Kidney (tissue), 13 donors: ENCODE measurements at regions not wholly inside any gene's neighbourhood (a gene's known extent, or its start where the extent isn't known, plus 50 kb on each side); places are given as distances from the start of the nearest gene placed in this dataset.
A peak's percentile ranks its signal among the peaks of the same experiment; 100 is the strongest.
"Not testable (repeated sequence)": the region's sequence is repeated elsewhere in the genome, so short reads cannot be mapped to it uniquely, and the experiment has no call there.

Experiments used
- DNase-seq, 5 donors: peaks; one replicate each; pipeline ENCODE4 v3.0.0-alpha.2; 2013 to 2020
- FAIRE-seq: peaks from 2 replicates; lab custom pipeline; 2012; peaks lifted over from hg19 to GRCh38; lab: Jason Lieb, UNC
- H3K27ac ChIP-seq, 2 donors: one replicate each; pipeline ENCODE4 v1.7.0; 2013; ENCODE audit warnings: low read depth in 2 of 2, low read length in 2 of 2, inconsistent platforms in 1 of 2
- H3K27me3 ChIP-seq: one replicate; pipeline ENCODE4 v1.7.1; 2013; ENCODE audit warnings: low read length, inconsistent platforms; ENCODE audit not compliant: control insufficient read depth, insufficient read depth
- H3K36me3 ChIP-seq, 3 donors: one replicate each; pipeline versions ENCODE4 v1.7.0 to v1.7.1; 2013; ENCODE audit warnings: low read length in 3 of 3, control low read depth in 1 of 3, inconsistent platforms in 1 of 3; ENCODE audit not compliant: insufficient read depth in 3 of 3, control insufficient read depth in 2 of 3
- H3K4me1 ChIP-seq, 3 donors: one replicate each; pipeline versions ENCODE4 v1.7.0 to v1.7.1; 2013; ENCODE audit warnings: low read length in 3 of 3, inconsistent platforms in 1 of 3, low read depth in 1 of 3; ENCODE audit not compliant: control insufficient read depth in 2 of 3, insufficient read depth in 2 of 3
- H3K4me3 ChIP-seq, 3 donors: one replicate each; pipeline versions ENCODE4 v1.7.0 to v1.8.1; 2013; ENCODE audit warnings: low read length in 3 of 3, control low read depth in 1 of 3, inconsistent platforms in 1 of 3
- H3K9ac ChIP-seq, 3 donors: one replicate each; pipeline versions ENCODE4 v1.7.0 to v1.7.1; 2013; ENCODE audit warnings: low read length in 3 of 3, control low read depth in 1 of 3, inconsistent platforms in 1 of 3
- H3K9me3 ChIP-seq, 3 donors: one replicate each; pipeline versions ENCODE4 v1.7.0 to v1.7.1; 2013; ENCODE audit warnings: low read length in 3 of 3, control low read depth in 1 of 3, inconsistent platforms in 1 of 3; ENCODE audit not compliant: control insufficient read depth in 2 of 3, insufficient read depth in 1 of 3
- CTCF ChIP-seq: IDR thresholded peaks from 3 replicates; pipeline ENCODE4 v1.5.1; 2012; ENCODE audit warnings: mild to moderate bottlenecking, moderate library complexity, borderline replicate concordance; ENCODE audit not compliant: insufficient read depth; ENCODE audit errors: extremely low read depth
- intact Hi-C: fragments of 100-400 bp; cut with DNase I; formaldehyde crosslinking; loops from one replicate; pipeline ENCODE4 v1.11.1; 2022
- donor health status: control.
- donor health status: control.
- donor health status: control.
- donor health status: control.
- donor health status: control.
- donor health status: DM: yes; HTN: yes; CAD: no.
- donor health status: Normal renal cell carcinoma (clear cell type).

- no peaks in the 10 kb centered on the region for H3K27me3 ChIP-seq
- no peak for TF ChIP-seq CTCF
- no peak overlapping the region for H3K27ac ChIP-seq
- intact Hi-C loops, result no loop called here
- H3K36me3 ChIP-seq, result no peaks in the 10 kb centered on the region
- FAIRE-seq, result peak; percentile 23
- H3K9me3 ChIP-seq, result no peaks in the 10 kb centered on the region
- no peak overlapping the region for H3K9ac ChIP-seq
- H3K4me3 ChIP-seq, result peak overlapping the region in 1 of 3 donors; percentile 8
- H3K4me1 ChIP-seq, result peaks cover 0 to 9% (median 0%) of the 10 kb centered on the region in 3 donors
- no peak for DNase-seq
These were observed 220.2 kb upstream of the DMRT1 start for GRCh38 chr9:621201-621855.

- FAIRE-seq (no peak), DNase-seq (peak in 2 of 5 donors; percentile 43 to 73)
- intact Hi-C loops, result no loop called here
- Histone ChIP-seq H3K27ac (no peak overlapping the region), H3K9ac (no peak overlapping the region), H3K27me3 (no peaks in the 10 kb centered on the region), H3K4me1 (peaks cover 0 to 14% (median 2%) of the 10 kb centered on the region in 3 donors), H3K4me3 (no peak overlapping the region), H3K9me3 (no peaks in the 10 kb centered on the region), H3K36me3 (no peaks in the 10 kb centered on the region)
- no peak for TF ChIP-seq CTCF
These were observed 216.5 kb upstream of the DMRT1 start for GRCh38 chr9:624935-625500.

GRCh38 chr9:625613-626012, 215.9 kb upstream of the DMRT1 start:
- no peak for TF ChIP-seq CTCF
- H3K27ac ChIP-seq, result peak overlapping the region in 1 of 2 donors; percentile 43
- no peaks in the 10 kb centered on the region for H3K9me3 ChIP-seq
- intact Hi-C loops, result no loop called here
- H3K9ac ChIP-seq, result no peak overlapping the region
- no peaks in the 10 kb centered on the region for H3K36me3 ChIP-seq
- H3K4me1 ChIP-seq, result peaks cover 0 to 14% (median 2%) of the 10 kb centered on the region in 3 donors
- no peak overlapping the region for H3K4me3 ChIP-seq
- H3K27me3 ChIP-seq, result no peaks in the 10 kb centered on the region
- FAIRE-seq, result no peak
- DNase-seq, result peak in 1 of 5 donors; percentile 28

GRCh38 chr9:626114-626513, 215.4 kb upstream of the DMRT1 start:
- intact Hi-C loops, H3K36me3 ChIP-seq, DNase-seq, FAIRE-seq, H3K9ac ChIP-seq, H3K9me3 ChIP-seq, H3K27ac ChIP-seq, H3K4me3 ChIP-seq, H3K27me3 ChIP-seq: not testable (repeated sequence)
- peaks cover 0 to 12% (median 2%) of the 10 kb centered on the region in 3 donors for H3K4me1 ChIP-seq
